Heart left ventricle (tissue), 13 donors: ENCODE measurements at regions not wholly inside any gene's neighbourhood (a gene's known extent, or its start where the extent isn't known, plus 50 kb on each side); places are given as distances from the start of the nearest gene placed in this dataset.

Source experiments
- POLR2A ChIP-seq, 2 donors: fragments of 450-650 bp; IDR thresholded peaks; one replicate each; pipeline ENCODE4 v1.6.1; 2017; ENCODE audit warnings: antibody characterized with exemption in 2 of 2, mild to moderate bottlenecking in 2 of 2, moderate library complexity in 2 of 2
- TF ChIP-seq, protein P1 (sequence below), 12 donors: fragments of 200-600 bp; sonication (generic) in 4 of 12; IDR thresholded peaks; one replicate each; pipeline versions ENCODE4 v1.5.0 to v1.8.0; 2018 to 2022; ENCODE audit warnings: antibody characterized with exemption in 12 of 12, mild to moderate bottlenecking in 5 of 12
- donor health status: ischemic (EF 13 %, LVEDD 7.1; RV severe dilation, severe dysfunction).
- donor health status: DM: no; HTN: yes; CAD: no.
- donor health status: DM: no; HTN: no; CAD: no.
- donor health status: ischemic (EF 25% LVEDD 6.9; RV normal size, moderate dysfunction).
- donor health status: ischemic (EF 25% LVEDD 5.7; RV mildly dilated, moderate dysfunction).
- donor health status: ischemic (EF 35%, LVEDD 5.7; RV mildly dilated, moderate dysfunction).
- donor health status: nonischemic (EF 11% LVEDD 7.7; RV severe dilation, severe dysfunction).
- donor health status: DM: yes; HTN: yes; CAD: no.
- donor health status: PGD.
- donor health status: ischemic (EF 29% LVEDD 5.4; RV normal size, mild dysfunction).
- donor health status: nonischemic (EF 23%, LVEDD 6.1; RV moderate dilation, normal function).

DNA sequence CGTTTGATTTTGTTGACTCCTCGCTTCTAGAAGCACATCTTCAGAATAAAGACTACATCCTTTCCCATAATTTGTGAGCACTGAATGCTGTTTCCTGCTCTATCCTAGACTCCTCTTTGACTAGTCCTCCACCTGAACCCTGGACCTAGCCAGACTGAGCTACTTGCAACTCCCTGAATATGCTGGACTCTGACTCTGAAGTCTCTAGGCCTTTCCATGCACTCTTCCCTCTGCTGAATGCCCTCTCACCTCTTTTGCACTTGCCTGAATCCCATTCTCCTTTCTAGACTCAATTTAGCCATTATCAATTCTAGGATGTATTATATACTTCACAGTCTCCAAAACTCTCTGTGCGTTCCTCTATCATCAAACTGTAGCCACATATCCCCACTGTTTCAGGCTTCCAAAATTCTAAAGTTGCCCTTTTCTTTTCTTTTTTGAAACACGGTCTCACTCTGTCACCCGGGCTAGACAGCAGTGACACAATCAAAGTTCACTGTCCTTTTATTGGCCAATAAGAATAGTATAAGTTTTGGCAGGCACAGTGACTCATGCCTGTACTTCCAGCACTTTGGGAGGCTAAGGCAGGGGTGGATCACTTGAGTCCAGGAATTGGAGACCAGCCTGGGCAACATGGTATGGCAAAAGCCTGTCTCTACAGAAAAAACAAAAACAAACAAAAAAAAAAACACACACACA is 127.0 kb downstream of the LTN1 start:
- TF ChIP-seq, protein P1, sequence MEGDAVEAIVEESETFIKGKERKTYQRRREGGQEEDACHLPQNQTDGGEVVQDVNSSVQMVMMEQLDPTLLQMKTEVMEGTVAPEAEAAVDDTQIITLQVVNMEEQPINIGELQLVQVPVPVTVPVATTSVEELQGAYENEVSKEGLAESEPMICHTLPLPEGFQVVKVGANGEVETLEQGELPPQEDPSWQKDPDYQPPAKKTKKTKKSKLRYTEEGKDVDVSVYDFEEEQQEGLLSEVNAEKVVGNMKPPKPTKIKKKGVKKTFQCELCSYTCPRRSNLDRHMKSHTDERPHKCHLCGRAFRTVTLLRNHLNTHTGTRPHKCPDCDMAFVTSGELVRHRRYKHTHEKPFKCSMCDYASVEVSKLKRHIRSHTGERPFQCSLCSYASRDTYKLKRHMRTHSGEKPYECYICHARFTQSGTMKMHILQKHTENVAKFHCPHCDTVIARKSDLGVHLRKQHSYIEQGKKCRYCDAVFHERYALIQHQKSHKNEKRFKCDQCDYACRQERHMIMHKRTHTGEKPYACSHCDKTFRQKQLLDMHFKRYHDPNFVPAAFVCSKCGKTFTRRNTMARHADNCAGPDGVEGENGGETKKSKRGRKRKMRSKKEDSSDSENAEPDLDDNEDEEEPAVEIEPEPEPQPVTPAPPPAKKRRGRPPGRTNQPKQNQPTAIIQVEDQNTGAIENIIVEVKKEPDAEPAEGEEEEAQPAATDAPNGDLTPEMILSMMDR (IDR thresholded peaks at IDR 0.05): no peak
- no peak for TF ChIP-seq POLR2A (IDR thresholded peaks at IDR 0.05)
